ENCODE measurements at regions not wholly inside any gene's neighbourhood (a gene's known extent, or its start where the extent isn't known, plus 50 kb on each side); places are given as distances from the start of the nearest gene placed in this dataset.

GRCh38 chr6:27565839-27566779 lies 93.2 kb upstream of the ZNF184 start:
- no peak for ATAC-seq
- TF ChIP-seq ZNF8 (CRISPR knock-in tag; IDR thresholded peaks at IDR 0.05), result no peak
- no peak for TF ChIP-seq CSRNP3 (CRISPR knock-in tag; IDR thresholded peaks at IDR 0.05)
- TF ChIP-seq TOX (CRISPR knock-in tag; IDR thresholded peaks at IDR 0.05; ENCODE audit: borderline replicate concordance), result no peak
- no peak for TF ChIP-seq RARB (CRISPR knock-in tag; IDR thresholded peaks at IDR 0.05)
- no peak for TF ChIP-seq GLIS3 (CRISPR knock-in tag; IDR thresholded peaks at IDR 0.05)
- no peak for TF ChIP-seq BACH2 (CRISPR knock-in tag; IDR thresholded peaks at IDR 0.05; ENCODE audit: borderline replicate concordance)
- no peak for TF ChIP-seq ARNTL (CRISPR knock-in tag; IDR thresholded peaks at IDR 0.05; ENCODE audit: borderline replicate concordance, low read depth)
- no peak for TF ChIP-seq ZC3H10 (CRISPR knock-in tag; IDR thresholded peaks at IDR 0.05)
- no peak for TF ChIP-seq TSHZ2 (CRISPR knock-in tag; IDR thresholded peaks at IDR 0.05)
- no peak for TF ChIP-seq ZNF565 (CRISPR knock-in tag; conservative IDR thresholded peaks at IDR 0.05; ENCODE audit: low read depth)
- no peak for TF ChIP-seq POU6F1 (CRISPR knock-in tag; IDR thresholded peaks at IDR 0.05; ENCODE audit: borderline replicate concordance, low read depth)
- no peak for TF ChIP-seq ZFP30 (CRISPR knock-in tag; IDR thresholded peaks at IDR 0.05)
- TF ChIP-seq ZNF70 (CRISPR knock-in tag; IDR thresholded peaks at IDR 0.05), result no peak
- no peak for TF ChIP-seq PATZ1 (CRISPR knock-in tag; IDR thresholded peaks at IDR 0.05; ENCODE audit: borderline replicate concordance)
- TF ChIP-seq SNAI2 (CRISPR knock-in tag; IDR thresholded peaks at IDR 0.05), result no peak
- no peak for TF ChIP-seq ISL1 (CRISPR knock-in tag; IDR thresholded peaks at IDR 0.05)
- TF ChIP-seq OSR1 (CRISPR knock-in tag; IDR thresholded peaks at IDR 0.05), result no peak
- TF ChIP-seq PPARA (CRISPR knock-in tag; IDR thresholded peaks at IDR 0.05; ENCODE audit: borderline replicate concordance), result no peak
- no peak for TF ChIP-seq ESRRG (CRISPR knock-in tag; IDR thresholded peaks at IDR 0.05)

- no peak for ATAC-seq
- no peak for TF ChIP-seq ZNF565 (CRISPR knock-in tag; conservative IDR thresholded peaks at IDR 0.05; ENCODE audit: low read depth)
- no peak for TF ChIP-seq POU6F1 (CRISPR knock-in tag; IDR thresholded peaks at IDR 0.05; ENCODE audit: borderline replicate concordance, low read depth)
- TF ChIP-seq RARB (CRISPR knock-in tag; IDR thresholded peaks at IDR 0.05), result no peak
- no peak for TF ChIP-seq OSR1 (CRISPR knock-in tag; IDR thresholded peaks at IDR 0.05)
- no peak for TF ChIP-seq ARNTL (CRISPR knock-in tag; IDR thresholded peaks at IDR 0.05; ENCODE audit: borderline replicate concordance, low read depth)
- no peak for TF ChIP-seq ZC3H10 (CRISPR knock-in tag; IDR thresholded peaks at IDR 0.05)
- TF ChIP-seq CSRNP3 (CRISPR knock-in tag; IDR thresholded peaks at IDR 0.05), result no peak
- no peak for TF ChIP-seq TCF4 (CRISPR knock-in tag; IDR thresholded peaks at IDR 0.05; ENCODE audit: borderline replicate concordance)
- no peak for TF ChIP-seq TOX (CRISPR knock-in tag; IDR thresholded peaks at IDR 0.05; ENCODE audit: borderline replicate concordance)
- TF ChIP-seq ZNF8 (CRISPR knock-in tag; IDR thresholded peaks at IDR 0.05), result no peak
- no peak for TF ChIP-seq SNAI2 (CRISPR knock-in tag; IDR thresholded peaks at IDR 0.05)
- TF ChIP-seq CREB5 (CRISPR knock-in tag; IDR thresholded peaks at IDR 0.05; ENCODE audit: low read depth), result no peak
- TF ChIP-seq CSDC2 (CRISPR knock-in tag; IDR thresholded peaks at IDR 0.05), result no peak
Measured at GRCh38 chr6:27562027-27562410, 89.1 kb upstream of the ZNF184 start.
